ENCODE measurements at regions not wholly inside any gene's neighbourhood (a gene's known extent, or its start where the extent isn't known, plus 50 kb on each side); places are given as distances from the start of the nearest gene placed in this dataset.

DNA sequence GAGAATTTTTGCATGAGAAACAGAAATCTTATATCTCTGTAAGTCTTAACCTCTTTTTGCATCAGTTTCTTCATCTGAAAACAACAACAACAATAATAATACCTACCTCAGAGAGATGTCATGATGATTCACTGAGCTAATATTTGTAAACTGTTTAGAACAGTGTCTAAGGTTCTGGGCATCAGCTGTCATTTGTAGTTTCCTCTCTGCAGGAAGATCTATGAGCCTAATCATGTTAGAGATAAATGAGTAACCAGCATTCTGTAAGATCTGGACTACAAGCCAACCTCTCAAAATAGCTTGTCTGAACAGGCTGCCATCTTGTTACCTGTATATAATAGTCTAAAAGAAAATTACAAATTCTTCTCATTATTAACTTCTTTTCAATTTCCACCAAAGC lies 383.0 kb upstream of the RORA start:
- TF ChIP-seq, protein P1, sequence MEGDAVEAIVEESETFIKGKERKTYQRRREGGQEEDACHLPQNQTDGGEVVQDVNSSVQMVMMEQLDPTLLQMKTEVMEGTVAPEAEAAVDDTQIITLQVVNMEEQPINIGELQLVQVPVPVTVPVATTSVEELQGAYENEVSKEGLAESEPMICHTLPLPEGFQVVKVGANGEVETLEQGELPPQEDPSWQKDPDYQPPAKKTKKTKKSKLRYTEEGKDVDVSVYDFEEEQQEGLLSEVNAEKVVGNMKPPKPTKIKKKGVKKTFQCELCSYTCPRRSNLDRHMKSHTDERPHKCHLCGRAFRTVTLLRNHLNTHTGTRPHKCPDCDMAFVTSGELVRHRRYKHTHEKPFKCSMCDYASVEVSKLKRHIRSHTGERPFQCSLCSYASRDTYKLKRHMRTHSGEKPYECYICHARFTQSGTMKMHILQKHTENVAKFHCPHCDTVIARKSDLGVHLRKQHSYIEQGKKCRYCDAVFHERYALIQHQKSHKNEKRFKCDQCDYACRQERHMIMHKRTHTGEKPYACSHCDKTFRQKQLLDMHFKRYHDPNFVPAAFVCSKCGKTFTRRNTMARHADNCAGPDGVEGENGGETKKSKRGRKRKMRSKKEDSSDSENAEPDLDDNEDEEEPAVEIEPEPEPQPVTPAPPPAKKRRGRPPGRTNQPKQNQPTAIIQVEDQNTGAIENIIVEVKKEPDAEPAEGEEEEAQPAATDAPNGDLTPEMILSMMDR (IDR thresholded peaks at IDR 0.05) = no peak
- no peak for TF ChIP-seq POLR2A (IDR thresholded peaks at IDR 0.05)
